ENCODE measurements at regions not wholly inside any gene's neighbourhood (a gene's known extent, or its start where the extent isn't known, plus 50 kb on each side); places are given as distances from the start of the nearest gene placed in this dataset.
"Not testable (repeated sequence)": the region's sequence is repeated elsewhere in the genome, so short reads cannot be mapped to it uniquely, and the experiment has no call there.

DNA sequence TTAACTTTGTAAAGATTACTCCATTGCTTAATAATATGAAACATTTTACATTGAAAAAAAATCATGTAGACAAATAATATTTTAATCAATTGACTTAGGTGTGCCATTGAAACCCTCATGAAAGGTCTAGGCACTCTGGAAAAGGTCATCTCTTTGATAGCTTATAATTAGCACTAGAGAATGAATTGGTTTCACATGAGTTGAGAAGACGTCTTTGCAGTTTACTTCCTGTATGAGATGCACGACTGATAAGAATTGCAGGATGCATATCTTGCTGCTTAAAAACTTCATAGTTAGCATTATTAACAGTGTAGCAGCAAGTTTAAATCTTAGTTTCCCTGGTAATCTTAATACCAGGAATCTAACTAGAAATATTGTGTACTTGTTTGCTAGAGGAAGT is 614.2 kb upstream of the COBL start:
- TF ChIP-seq, protein P1, sequence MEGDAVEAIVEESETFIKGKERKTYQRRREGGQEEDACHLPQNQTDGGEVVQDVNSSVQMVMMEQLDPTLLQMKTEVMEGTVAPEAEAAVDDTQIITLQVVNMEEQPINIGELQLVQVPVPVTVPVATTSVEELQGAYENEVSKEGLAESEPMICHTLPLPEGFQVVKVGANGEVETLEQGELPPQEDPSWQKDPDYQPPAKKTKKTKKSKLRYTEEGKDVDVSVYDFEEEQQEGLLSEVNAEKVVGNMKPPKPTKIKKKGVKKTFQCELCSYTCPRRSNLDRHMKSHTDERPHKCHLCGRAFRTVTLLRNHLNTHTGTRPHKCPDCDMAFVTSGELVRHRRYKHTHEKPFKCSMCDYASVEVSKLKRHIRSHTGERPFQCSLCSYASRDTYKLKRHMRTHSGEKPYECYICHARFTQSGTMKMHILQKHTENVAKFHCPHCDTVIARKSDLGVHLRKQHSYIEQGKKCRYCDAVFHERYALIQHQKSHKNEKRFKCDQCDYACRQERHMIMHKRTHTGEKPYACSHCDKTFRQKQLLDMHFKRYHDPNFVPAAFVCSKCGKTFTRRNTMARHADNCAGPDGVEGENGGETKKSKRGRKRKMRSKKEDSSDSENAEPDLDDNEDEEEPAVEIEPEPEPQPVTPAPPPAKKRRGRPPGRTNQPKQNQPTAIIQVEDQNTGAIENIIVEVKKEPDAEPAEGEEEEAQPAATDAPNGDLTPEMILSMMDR (IDR thresholded peaks at IDR 0.05; ENCODE audit: low read depth, low read length) = no peak
- H3K4me3 ChIP-seq (ENCODE audit: low read depth, low read length) = no peak overlapping the region

DNA sequence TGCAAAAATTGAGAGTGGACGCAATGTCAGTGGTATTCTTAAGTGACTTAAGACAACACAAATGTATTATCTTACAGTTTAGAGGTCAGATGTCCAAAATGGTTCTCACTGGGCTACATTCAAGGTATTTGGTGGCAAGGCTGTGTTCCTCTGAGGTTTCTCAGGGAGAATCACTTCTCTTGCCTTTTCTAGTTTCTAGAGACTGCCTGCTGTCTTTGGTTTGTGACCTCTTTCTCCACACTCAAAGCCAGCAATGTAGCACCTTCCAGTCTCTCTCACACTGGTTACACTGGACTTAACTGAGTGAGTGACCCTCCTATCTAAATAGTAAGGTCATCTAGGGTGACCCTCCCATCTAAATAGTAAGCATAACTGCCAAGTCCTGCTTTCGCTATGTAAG is 613.2 kb upstream of the COBL start:
- no peak overlapping the region for H3K4me3 ChIP-seq (ENCODE audit: low read depth, low read length)
- TF ChIP-seq, protein P1 (IDR thresholded peaks at IDR 0.05; ENCODE audit: low read depth, low read length) = no peak

DNA sequence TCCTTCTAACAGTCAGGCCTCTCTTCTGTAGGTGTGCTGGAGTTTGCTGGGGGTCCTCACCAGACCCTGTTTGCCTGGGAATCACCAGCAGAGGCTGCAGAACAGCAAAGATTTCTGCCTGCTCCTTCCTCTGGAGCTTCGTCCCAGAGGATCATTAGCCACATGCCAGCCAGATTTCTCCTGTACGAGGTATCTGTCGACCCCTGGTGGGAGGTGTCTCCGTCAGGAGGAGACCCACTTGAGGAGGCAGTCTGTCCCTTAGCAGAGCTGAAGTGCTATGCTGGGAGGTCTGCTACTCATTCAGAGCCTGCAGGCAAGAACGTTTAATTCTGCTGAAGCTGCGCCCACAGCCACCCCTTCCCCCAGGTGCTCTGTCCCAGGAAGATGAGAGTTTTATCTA is 611.1 kb upstream of the COBL start:
- TF ChIP-seq, protein P1 (IDR thresholded peaks at IDR 0.05; ENCODE audit: low read depth, low read length) = no peak

GRCh38 chr7:51918581-51918980 is 602.0 kb upstream of the COBL start:
- no peak overlapping the region for H3K4me3 ChIP-seq (ENCODE audit: low read depth, low read length)
- TF ChIP-seq, protein P1 (IDR thresholded peaks at IDR 0.05; ENCODE audit: low read depth, low read length) = no peak

More for the DNA sequence above, 611.1 kb upstream of the COBL start:
- H3K4me3 ChIP-seq (ENCODE audit: low read depth, low read length) = no peak overlapping the region

GRCh38 chr7:51901489-51901840 is 584.9 kb upstream of the COBL start:
- H3K4me3 ChIP-seq (ENCODE audit: low read depth, low read length) = no peak overlapping the region

DNA sequence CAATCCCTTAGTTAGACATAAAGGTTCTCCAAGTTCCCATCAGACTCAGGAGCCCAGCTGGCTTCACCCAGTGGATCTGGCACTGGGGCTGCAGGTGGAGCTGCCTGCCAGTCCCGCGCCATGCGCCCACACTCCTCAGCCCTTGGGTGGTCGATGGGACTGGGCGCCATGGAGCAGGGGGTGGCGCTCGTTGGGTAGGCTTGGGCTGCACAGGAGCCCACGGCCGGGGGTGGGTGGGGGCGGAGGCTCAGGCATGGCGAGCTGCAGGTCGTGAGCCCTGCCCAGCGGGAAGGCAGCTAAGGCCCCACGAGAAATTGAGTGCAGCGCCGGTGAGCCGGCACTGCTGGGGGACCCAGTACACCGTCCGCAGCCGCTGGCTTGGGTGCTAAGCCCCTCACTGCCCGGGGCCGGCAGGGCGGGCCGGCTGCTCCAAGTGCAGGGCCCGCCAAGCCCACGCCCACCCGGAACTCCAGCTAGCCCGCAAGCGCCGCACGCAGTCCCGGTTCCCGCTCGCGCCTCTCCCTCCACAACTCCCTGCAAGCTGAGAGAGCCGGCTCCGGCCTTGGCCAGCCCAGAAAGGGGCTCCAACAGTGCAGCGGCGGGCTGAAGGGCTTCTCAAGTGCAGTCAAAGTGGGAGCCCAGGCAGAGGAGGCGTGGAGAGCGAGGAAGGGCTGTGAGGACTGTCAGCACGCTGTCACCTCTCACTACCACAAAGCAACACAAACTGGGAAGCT is 584.3 kb upstream of the COBL start:
- H3K4me3 ChIP-seq (ENCODE audit: low read depth, low read length) = not testable (repeated sequence)

More at GRCh38 chr7:51901489-51901840, 584.9 kb upstream of the COBL start:
- TF ChIP-seq, protein P1 (IDR thresholded peaks at IDR 0.05; ENCODE audit: low read depth, low read length) = no peak

DNA sequence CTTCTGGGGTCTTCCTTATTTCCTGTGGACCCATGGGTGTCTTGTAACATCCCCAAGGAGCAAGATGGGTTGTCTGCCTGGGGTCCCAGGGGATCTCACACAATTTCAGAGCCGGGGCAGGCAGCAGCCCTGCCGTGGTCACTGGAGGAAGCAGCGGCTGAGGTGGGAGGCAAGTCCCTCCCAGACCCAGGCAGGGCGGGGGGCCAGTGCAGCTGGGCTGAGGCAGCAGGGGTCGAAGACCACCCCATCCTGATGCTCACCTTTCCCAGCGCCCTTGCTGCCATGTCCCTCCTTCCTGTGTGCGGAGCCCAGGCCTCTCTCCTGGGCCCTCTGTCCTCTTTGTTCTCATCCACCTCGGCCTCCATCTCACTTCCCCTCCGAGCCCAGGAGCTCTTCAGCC is 583.0 kb upstream of the COBL start:
- TF ChIP-seq, protein P1 (IDR thresholded peaks at IDR 0.05; ENCODE audit: low read depth, low read length) = no peak
- H3K4me3 ChIP-seq (ENCODE audit: low read depth, low read length) = no peak overlapping the region

- TF ChIP-seq, protein P1 (IDR thresholded peaks at IDR 0.05; ENCODE audit: low read depth, low read length) = no peak
- no peak overlapping the region for H3K4me3 ChIP-seq (ENCODE audit: low read depth, low read length)
Observed at GRCh38 chr7:51882412-51882811, 565.8 kb upstream of the COBL start.
